ENCODE measurements at regions not wholly inside any gene's neighbourhood (a gene's known extent, or its start where the extent isn't known, plus 50 kb on each side); places are given as distances from the start of the nearest gene placed in this dataset.

- Histone ChIP-seq H3K4me3 (ENCODE audit: low read length in 3 of 3) (peak overlapping the region; percentile 35 to 81 (median 57)), H3K9me3 (ENCODE audit: control insufficient read depth in 2 of 3, insufficient read depth in 1 of 3, low read length in 3 of 3) (no peaks in the 10 kb centered on the region), H3K9ac (ENCODE audit: low read length in 3 of 3) (peak overlapping the region; percentile 26 to 87 (median 75)), H3K36me3 (ENCODE audit: control insufficient read depth in 2 of 3, insufficient read depth in 3 of 3, low read length in 3 of 3) (peaks cover 0 to 9% (median 2%) of the 10 kb centered on the region in 3 donors), H3K4me1 (ENCODE audit: control insufficient read depth in 2 of 3, insufficient read depth in 2 of 3, low read depth in 1 of 3, low read length in 3 of 3) (peaks cover 0 to 22% (median 16%) of the 10 kb centered on the region in 3 donors), H3K27me3 (ENCODE audit: control insufficient read depth, insufficient read depth, low read length) (no peaks in the 10 kb centered on the region), H3K27ac (ENCODE audit: low read depth in 2 of 2, low read length in 2 of 2) (peak overlapping the region; percentile 97 to 99)
- intact Hi-C loops (cut with DNase I): no loop called here
- TF ChIP-seq CTCF (IDR thresholded peaks at IDR 0.05; ENCODE audit: borderline replicate concordance, extremely low read depth, insufficient read depth): no peak
- DNase-seq (peak in 4 of 5 donors; percentile 58 to 96 (median 64)), FAIRE-seq (no peak)
These were observed 80.0 kb upstream of the PPARA start for GRCh38 chr22:46070215-46070802.

GRCh38 chr22:46070803-46071450 is 79.4 kb upstream of the PPARA start:
- no peaks in the 10 kb centered on the region for H3K9me3 ChIP-seq (ENCODE audit: control insufficient read depth in 2 of 3, insufficient read depth in 1 of 3, low read length in 3 of 3)
- no peak for TF ChIP-seq CTCF (IDR thresholded peaks at IDR 0.05; ENCODE audit: borderline replicate concordance, extremely low read depth, insufficient read depth)
- peak overlapping the region; percentile 97 to 99 for H3K27ac ChIP-seq (ENCODE audit: low read depth in 2 of 2, low read length in 2 of 2)
- H3K36me3 ChIP-seq (ENCODE audit: control insufficient read depth in 2 of 3, insufficient read depth in 3 of 3, low read length in 3 of 3): peaks cover 0 to 9% (median 2%) of the 10 kb centered on the region in 3 donors
- H3K27me3 ChIP-seq (ENCODE audit: control insufficient read depth, insufficient read depth, low read length): no peaks in the 10 kb centered on the region
- no peak for FAIRE-seq
- DNase-seq: peak in 2 of 5 donors; percentile 83 to 86
- intact Hi-C loops (cut with DNase I): no loop called here
- H3K9ac ChIP-seq (ENCODE audit: low read length in 3 of 3): peak overlapping the region in 2 of 3 donors; percentile 75 to 87
- peak overlapping the region; percentile 3 to 81 (median 35) for H3K4me3 ChIP-seq (ENCODE audit: low read length in 3 of 3)
- H3K4me1 ChIP-seq (ENCODE audit: control insufficient read depth in 2 of 3, insufficient read depth in 2 of 3, low read depth in 1 of 3, low read length in 3 of 3): peaks cover 0 to 25% (median 22%) of the 10 kb centered on the region in 3 donors

- H3K4me1 ChIP-seq (ENCODE audit: control insufficient read depth in 2 of 3, insufficient read depth in 2 of 3, low read depth in 1 of 3, low read length in 3 of 3): peaks cover 0 to 32% (median 26%) of the 10 kb centered on the region in 3 donors
These were observed 78.7 kb upstream of the PPARA start for GRCh38 chr22:46071451-46072109.

More at GRCh38 chr22:46071451-46072109, 78.7 kb upstream of the PPARA start:
- Histone ChIP-seq H3K9ac (ENCODE audit: low read length in 3 of 3) (no peak overlapping the region), H3K27me3 (ENCODE audit: control insufficient read depth, insufficient read depth, low read length) (no peaks in the 10 kb centered on the region), H3K9me3 (ENCODE audit: control insufficient read depth in 2 of 3, insufficient read depth in 1 of 3, low read length in 3 of 3) (no peaks in the 10 kb centered on the region), H3K4me3 (ENCODE audit: low read length in 3 of 3) (peak overlapping the region in 2 of 3 donors; percentile 3 to 90), H3K27ac (ENCODE audit: low read depth in 2 of 2, low read length in 2 of 2) (peak overlapping the region; percentile 96 to 97), H3K36me3 (ENCODE audit: control insufficient read depth in 2 of 3, insufficient read depth in 3 of 3, low read length in 3 of 3) (peaks cover 0 to 9% (median 2%) of the 10 kb centered on the region in 3 donors)
- intact Hi-C loops (cut with DNase I): no loop called here
- peak; percentile 88 to 98 (median 90) for DNase-seq
- no peak for TF ChIP-seq CTCF (IDR thresholded peaks at IDR 0.05; ENCODE audit: borderline replicate concordance, extremely low read depth, insufficient read depth)
- FAIRE-seq: no peak
